Cardiac muscle cell (in vitro differentiated cells and primary cell): ENCODE measurements at regions not wholly inside any gene's neighbourhood (a gene's known extent, or its start where the extent isn't known, plus 50 kb on each side); places are given as distances from the start of the nearest gene placed in this dataset.

Experiments
- DNase-seq, 2 donors: peaks; one replicate each; pipeline versions ENCODE4 v3.0.0 to v3.0.0-alpha.2; 2010 to 2017; ENCODE audit warnings: low read depth in 1 of 2, low spot score in 1 of 2
- H3K27ac ChIP-seq: fragments of 200-600 bp; sonication (generic); 2 replicates; pipeline ENCODE4 v1.5.1; 2016
- H3K27me3 ChIP-seq: fragments of 200-600 bp; sonication (generic); 2 replicates; pipeline ENCODE4 v1.6.0; 2016; ENCODE audit warnings: control low read depth
- H3K36me3 ChIP-seq: fragments of 200-600 bp; sonication (generic); 2 replicates; pipeline ENCODE4 v1.5.1; 2016; ENCODE audit warnings: control low read depth
- H3K4me1 ChIP-seq: fragments of 200-600 bp; sonication (generic); 2 replicates; pipeline ENCODE4 v1.8.1; 2017; ENCODE audit warnings: low read depth, mild to moderate bottlenecking, mixed run types
- H3K4me3 ChIP-seq: fragments of 200-600 bp; sonication (generic); 2 replicates; pipeline ENCODE4 v1.5.1; 2016; ENCODE audit warnings: mild to moderate bottlenecking
- H3K9me3 ChIP-seq: fragments of 200-600 bp; sonication (generic); 2 replicates; pipeline ENCODE4 v1.5.1; 2017; ENCODE audit warnings: low read depth, mild to moderate bottlenecking, control low read depth
- TF ChIP-seq, protein P1 (sequence below): IDR thresholded peaks from 2 replicates; pipeline ENCODE4 v1.5.1; 2012; ENCODE audit warnings: low read depth, mild to moderate bottlenecking, low read length

DNA sequence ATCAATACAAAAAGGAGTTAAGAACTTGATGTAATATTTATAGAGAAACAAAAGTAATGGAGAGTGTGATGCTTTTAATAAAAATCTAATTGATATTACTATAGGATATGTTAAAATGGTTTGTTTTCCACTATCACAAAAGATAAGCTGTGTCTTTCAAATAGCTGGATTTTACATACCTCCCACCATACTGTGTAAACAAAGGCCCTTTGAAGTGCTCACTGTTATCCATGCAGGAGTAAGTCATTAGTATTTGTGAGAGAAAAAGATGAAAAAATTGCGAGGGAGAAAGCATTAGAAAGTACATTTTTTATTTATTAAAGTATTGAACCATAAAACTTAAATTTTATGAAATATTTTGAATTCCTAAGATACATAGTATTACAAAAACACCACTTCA is 733.0 kb downstream of the GRIK2 start:
- TF ChIP-seq, protein P1, sequence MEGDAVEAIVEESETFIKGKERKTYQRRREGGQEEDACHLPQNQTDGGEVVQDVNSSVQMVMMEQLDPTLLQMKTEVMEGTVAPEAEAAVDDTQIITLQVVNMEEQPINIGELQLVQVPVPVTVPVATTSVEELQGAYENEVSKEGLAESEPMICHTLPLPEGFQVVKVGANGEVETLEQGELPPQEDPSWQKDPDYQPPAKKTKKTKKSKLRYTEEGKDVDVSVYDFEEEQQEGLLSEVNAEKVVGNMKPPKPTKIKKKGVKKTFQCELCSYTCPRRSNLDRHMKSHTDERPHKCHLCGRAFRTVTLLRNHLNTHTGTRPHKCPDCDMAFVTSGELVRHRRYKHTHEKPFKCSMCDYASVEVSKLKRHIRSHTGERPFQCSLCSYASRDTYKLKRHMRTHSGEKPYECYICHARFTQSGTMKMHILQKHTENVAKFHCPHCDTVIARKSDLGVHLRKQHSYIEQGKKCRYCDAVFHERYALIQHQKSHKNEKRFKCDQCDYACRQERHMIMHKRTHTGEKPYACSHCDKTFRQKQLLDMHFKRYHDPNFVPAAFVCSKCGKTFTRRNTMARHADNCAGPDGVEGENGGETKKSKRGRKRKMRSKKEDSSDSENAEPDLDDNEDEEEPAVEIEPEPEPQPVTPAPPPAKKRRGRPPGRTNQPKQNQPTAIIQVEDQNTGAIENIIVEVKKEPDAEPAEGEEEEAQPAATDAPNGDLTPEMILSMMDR: no peak
- no peaks in the 10 kb centered on the region for H3K9me3 ChIP-seq
- H3K4me3 ChIP-seq: no peak overlapping the region
- no peaks in the 10 kb centered on the region for H3K4me1 ChIP-seq
- no peaks in the 10 kb centered on the region for H3K27me3 ChIP-seq
- no peaks in the 10 kb centered on the region for H3K36me3 ChIP-seq
- no peak for DNase-seq
- no peak overlapping the region for H3K27ac ChIP-seq

GRCh38 chr6:102127253-102127652 is 733.7 kb downstream of the GRIK2 start:
- no peak for DNase-seq
- Histone ChIP-seq H3K4me1 (no peaks in the 10 kb centered on the region), H3K9me3 (no peaks in the 10 kb centered on the region), H3K4me3 (no peak overlapping the region), H3K36me3 (no peaks in the 10 kb centered on the region), H3K27ac (no peak overlapping the region), H3K27me3 (no peaks in the 10 kb centered on the region)
- TF ChIP-seq, protein P1: no peak

GRCh38 chr6:102137859-102138258 is 744.4 kb downstream of the GRIK2 start:
- no peak overlapping the region for H3K27ac ChIP-seq
- H3K4me3 ChIP-seq: no peak overlapping the region
- no peaks in the 10 kb centered on the region for H3K36me3 ChIP-seq
- no peaks in the 10 kb centered on the region for H3K9me3 ChIP-seq
- TF ChIP-seq, protein P1: no peak
- no peak for DNase-seq
- no peaks in the 10 kb centered on the region for H3K27me3 ChIP-seq
- H3K4me1 ChIP-seq: no peaks in the 10 kb centered on the region

GRCh38 chr6:102149191-102149590 is 755.7 kb downstream of the GRIK2 start:
- Histone ChIP-seq H3K27ac (no peak overlapping the region), H3K9me3 (no peaks in the 10 kb centered on the region), H3K27me3 (no peaks in the 10 kb centered on the region), H3K4me1 (no peaks in the 10 kb centered on the region), H3K36me3 (no peaks in the 10 kb centered on the region), H3K4me3 (no peak overlapping the region)
- DNase-seq: no peak
- TF ChIP-seq, protein P1: no peak

- Histone ChIP-seq H3K4me3 (no peak overlapping the region), H3K27ac (no peak overlapping the region), H3K27me3 (no peaks in the 10 kb centered on the region), H3K36me3 (no peaks in the 10 kb centered on the region), H3K9me3 (no peaks in the 10 kb centered on the region), H3K4me1 (no peaks in the 10 kb centered on the region)
- no peak for DNase-seq
- TF ChIP-seq, protein P1: no peak
These were observed 757.0 kb downstream of the GRIK2 start for GRCh38 chr6:102150549-102150948.

- Histone ChIP-seq H3K36me3 (no peaks in the 10 kb centered on the region), H3K27me3 (no peaks in the 10 kb centered on the region), H3K27ac (no peak overlapping the region), H3K4me1 (no peaks in the 10 kb centered on the region), H3K9me3 (no peaks in the 10 kb centered on the region), H3K4me3 (no peak overlapping the region)
- DNase-seq: no peak
- TF ChIP-seq, protein P1: no peak
These were observed 760.7 kb downstream of the GRIK2 start for GRCh38 chr6:102154176-102154575.
